Neural progenitor cell (in vitro differentiated cells): ENCODE measurements at regions not wholly inside any gene's neighbourhood (a gene's known extent, or its start where the extent isn't known, plus 50 kb on each side); places are given as distances from the start of the nearest gene placed in this dataset.

Experiments
- DNase-seq: peaks from one replicate; pipeline ENCODE4 v3.0.0-alpha.2; 2016; ENCODE audit warnings: low spot score
- H2AFZ ChIP-seq: fragments of 200-600 bp; sonication (generic); replicated peaks from 2 replicates; pipeline ENCODE4 v1.6.1; 2016; ENCODE audit warnings: antibody characterized with exemption
- H3F3A ChIP-seq: fragments of 200-600 bp; sonication (generic); 2 replicates; pipeline ENCODE4 v1.6.1; 2016; ENCODE audit warnings: antibody characterized with exemption, low read depth
- H3K27ac ChIP-seq: fragments of 200-600 bp; sonication (generic); 2 replicates; pipeline ENCODE4 v1.5.1; 2016; ENCODE audit warnings: mild to moderate bottlenecking
- H3K27me3 ChIP-seq: fragments of 200-600 bp; sonication (generic); 2 replicates; pipeline ENCODE4 v1.6.1; 2016; ENCODE audit warnings: mild to moderate bottlenecking, moderate library complexity
- H3K36me3 ChIP-seq: fragments of 200-600 bp; sonication (generic); 2 replicates; pipeline ENCODE4 v1.5.1; 2016
- H3K4me1 ChIP-seq: fragments of 200-600 bp; sonication (generic); 2 replicates; pipeline ENCODE4 v1.6.1; 2016; ENCODE audit warnings: mixed run types
- H3K4me2 ChIP-seq: fragments of 200-600 bp; sonication (generic); 2 replicates; pipeline ENCODE4 v1.6.1; 2016
- H3K4me3 ChIP-seq: fragments of 200-600 bp; sonication (generic); 2 replicates; pipeline ENCODE4 v1.5.1; 2016
- H3K79me2 ChIP-seq: fragments of 200-600 bp; sonication (generic); 2 replicates; pipeline ENCODE4 v1.6.1; 2016; ENCODE audit warnings: low read depth
- H3K9ac ChIP-seq: fragments of 200-600 bp; sonication (generic); 2 replicates; pipeline ENCODE4 v1.6.1; 2016
- H3K9me3 ChIP-seq: fragments of 200-600 bp; sonication (generic); 2 replicates; pipeline ENCODE4 v1.5.1; 2016; ENCODE audit warnings: low read depth
- H4K20me1 ChIP-seq: fragments of 200-600 bp; sonication (generic); 2 replicates; pipeline ENCODE4 v1.6.1; 2016; ENCODE audit warnings: low read depth
- H3K27ac Mint-ChIP-seq: 3 replicates; pipeline ENCODE4 v1.8.0; 2021; ENCODE audit warnings: mixed read lengths
- H3K27me3 Mint-ChIP-seq: 2 replicates; pipeline ENCODE4 v1.8.0; 2022; ENCODE audit warnings: low read depth, mild to moderate bottlenecking, inconsistent platforms, moderate library complexity, mixed read lengths; ENCODE audit not compliant: insufficient read depth
- H3K36me3 Mint-ChIP-seq: 3 replicates; pipeline ENCODE4 v1.8.0; 2021; ENCODE audit warnings: mixed read lengths
- H3K4me1 Mint-ChIP-seq: 3 replicates; pipeline ENCODE4 v1.8.0; 2021; ENCODE audit warnings: mixed read lengths
- H3K4me3 Mint-ChIP-seq: 3 replicates; pipeline ENCODE4 v1.8.0; 2021; ENCODE audit warnings: mild to moderate bottlenecking, moderate library complexity, mixed read lengths
- H3K9me3 Mint-ChIP-seq: 3 replicates; pipeline ENCODE4 v1.8.0; 2020; ENCODE audit warnings: mixed read lengths
- CTCF ChIP-seq: fragments of 200-600 bp; sonication (generic); IDR thresholded peaks from 2 replicates; pipeline ENCODE4 v1.5.1; 2017; ENCODE audit warnings: antibody characterized with exemption, mild to moderate bottlenecking
- EZH2 ChIP-seq: fragments of 200-600 bp; sonication (generic); IDR thresholded peaks from 2 replicates; pipeline ENCODE4 v1.6.1; 2017; ENCODE audit warnings: antibody characterized with exemption, mild to moderate bottlenecking, moderate library complexity
- EZH2phosphoT487 ChIP-seq: fragments of 200-600 bp; sonication (generic); IDR thresholded peaks from 2 replicates; pipeline ENCODE4 v1.6.1; 2017; ENCODE audit warnings: antibody characterized with exemption

- no peak overlapping the region for H3K4me2 ChIP-seq
- DNase-seq, result peak; percentile 52
- H3K36me3 ChIP-seq, result no peaks in the 10 kb centered on the region
- H4K20me1 ChIP-seq, result no peaks in the 10 kb centered on the region
- H3K27me3 ChIP-seq, result no peaks in the 10 kb centered on the region
- Mint-ChIP-seq H3K4me1 (no peaks in the 10 kb centered on the region), H3K27me3 (no peaks in the 10 kb centered on the region), H3K9me3 (peaks cover 6% of the 10 kb centered on the region), H3K27ac (no peak overlapping the region), H3K36me3 (no peaks in the 10 kb centered on the region), H3K4me3 (no peak overlapping the region)
- H2AFZ ChIP-seq, result no peak overlapping the region
- H3K79me2 ChIP-seq, result no peaks in the 10 kb centered on the region
- no peaks in the 10 kb centered on the region for H3K9me3 ChIP-seq
- no peaks in the 10 kb centered on the region for H3K4me1 ChIP-seq
- no peaks in the 10 kb centered on the region for H3F3A ChIP-seq
- TF ChIP-seq EZH2 (no peak), CTCF (peak; percentile 75)
- H3K9ac ChIP-seq, result no peak overlapping the region
- no peak overlapping the region for H3K27ac ChIP-seq
- no peak overlapping the region for H3K4me3 ChIP-seq
These were observed 464.1 kb upstream of the RARB start for GRCh38 chr3:24963762-24964625.

GRCh38 chr3:24965706-24966385, 462.2 kb upstream of the RARB start:
- H3K9me3 Mint-ChIP-seq, result no peaks in the 10 kb centered on the region
- H3K79me2 ChIP-seq, result no peaks in the 10 kb centered on the region
- H3K27ac Mint-ChIP-seq, result no peak overlapping the region
- H3K36me3 ChIP-seq, result no peaks in the 10 kb centered on the region
- no peak overlapping the region for H3K27ac ChIP-seq
- H3K4me1 ChIP-seq, result no peaks in the 10 kb centered on the region
- no peak overlapping the region for H2AFZ ChIP-seq
- H4K20me1 ChIP-seq, result no peaks in the 10 kb centered on the region
- no peaks in the 10 kb centered on the region for H3F3A ChIP-seq
- H3K9ac ChIP-seq, result no peak overlapping the region
- no peak overlapping the region for H3K4me2 ChIP-seq
- no peaks in the 10 kb centered on the region for H3K27me3 Mint-ChIP-seq
- no peaks in the 10 kb centered on the region for H3K36me3 Mint-ChIP-seq
- H3K4me3 Mint-ChIP-seq, result no peak overlapping the region
- DNase-seq, result no peak
- no peaks in the 10 kb centered on the region for H3K27me3 ChIP-seq
- H3K4me3 ChIP-seq, result no peak overlapping the region
- H3K9me3 ChIP-seq, result no peaks in the 10 kb centered on the region
- TF ChIP-seq EZH2phosphoT487, result no peak
- TF ChIP-seq EZH2, result no peak
- TF ChIP-seq CTCF, result no peak
- no peaks in the 10 kb centered on the region for H3K4me1 Mint-ChIP-seq

- Mint-ChIP-seq H3K9me3 (peaks cover 2% of the 10 kb centered on the region), H3K4me1 (no peaks in the 10 kb centered on the region), H3K36me3 (no peaks in the 10 kb centered on the region), H3K27ac (no peak overlapping the region), H3K4me3 (no peak overlapping the region), H3K27me3 (no peaks in the 10 kb centered on the region)
- Histone ChIP-seq H3K4me1 (no peaks in the 10 kb centered on the region), H3F3A (no peaks in the 10 kb centered on the region), H4K20me1 (no peaks in the 10 kb centered on the region), H2AFZ (no peak overlapping the region), H3K27ac (no peak overlapping the region), H3K4me3 (no peak overlapping the region), H3K4me2 (no peak overlapping the region), H3K79me2 (no peaks in the 10 kb centered on the region), H3K9ac (no peak overlapping the region), H3K9me3 (no peaks in the 10 kb centered on the region), H3K36me3 (no peaks in the 10 kb centered on the region), H3K27me3 (no peaks in the 10 kb centered on the region)
- no peak for DNase-seq
- TF ChIP-seq EZH2phosphoT487 (no peak), CTCF (no peak), EZH2 (no peak)
These were observed 460.0 kb upstream of the RARB start for GRCh38 chr3:24968036-24968435.
